Endodermal cell (in vitro differentiated cells): ENCODE measurements at regions not wholly inside any gene's neighbourhood (a gene's known extent, or its start where the extent isn't known, plus 50 kb on each side); places are given as distances from the start of the nearest gene placed in this dataset.

Experiments used
- DNase-seq: peaks from one replicate; pipeline ENCODE4 v3.0.0-alpha.2; 2017
- H3K27ac ChIP-seq: 2 replicates; pipeline ENCODE4 v1.5.1; 2013; ENCODE audit warnings: mild to moderate bottlenecking, low read depth, low read length, moderate library complexity
- H3K27me3 ChIP-seq: 2 replicates; pipeline ENCODE4 v1.6.1; 2013; ENCODE audit warnings: mild to moderate bottlenecking, low read length, moderate library complexity; ENCODE audit not compliant: insufficient read depth, control insufficient read depth, poor library complexity, severe bottlenecking
- H3K36me3 ChIP-seq: 2 replicates; pipeline ENCODE4 v1.7.0; 2013; ENCODE audit warnings: mild to moderate bottlenecking, low read length, moderate library complexity; ENCODE audit not compliant: control insufficient read depth, insufficient read depth
- H3K4me1 ChIP-seq: one replicate; pipeline ENCODE4 v1.7.0; 2013; ENCODE audit warnings: low read length; ENCODE audit not compliant: control insufficient read depth, insufficient read depth
- H3K4me3 ChIP-seq: 2 replicates; pipeline ENCODE4 v1.5.1; 2013; ENCODE audit warnings: mild to moderate bottlenecking, low read length, moderate library complexity
- H3K9ac ChIP-seq: 2 replicates; pipeline ENCODE4 v1.6.1; 2013; ENCODE audit warnings: mild to moderate bottlenecking, low read length, moderate library complexity; ENCODE audit not compliant: poor library complexity, severe bottlenecking; ENCODE audit errors: extremely low read depth
- H3K9me3 ChIP-seq: 2 replicates; pipeline ENCODE4 v1.6.1; 2013; ENCODE audit warnings: mild to moderate bottlenecking, low read length, moderate library complexity; ENCODE audit not compliant: control insufficient read depth
- H3K27ac Mint-ChIP-seq: 2 replicates; pipeline ENCODE4 v1.8.0; 2020; ENCODE audit warnings: mixed read lengths
- H3K27me3 Mint-ChIP-seq: 2 replicates; pipeline ENCODE4 v1.8.0; 2021; ENCODE audit warnings: mild to moderate bottlenecking, mixed read lengths; ENCODE audit not compliant: insufficient read depth
- H3K36me3 Mint-ChIP-seq: 2 replicates; pipeline ENCODE4 v1.8.0; 2020; ENCODE audit warnings: low read depth, mixed read lengths
- H3K4me1 Mint-ChIP-seq: 2 replicates; pipeline ENCODE4 v1.8.0; 2020; ENCODE audit warnings: mixed read lengths
- H3K4me3 Mint-ChIP-seq: 2 replicates; pipeline ENCODE4 v1.8.0; 2020; ENCODE audit warnings: mild to moderate bottlenecking, moderate library complexity, mixed read lengths
- H3K9me3 Mint-ChIP-seq: 2 replicates; pipeline ENCODE4 v1.8.0; 2020; ENCODE audit warnings: mild to moderate bottlenecking, mixed read lengths
- WGBS, 2 experiments: methylation state at CpG; one replicate each; pipeline versions ENCODE4 v1.1.5 to v1.1.7; 2013; ENCODE audit warnings: missing lambda C conversion rate in 2 of 2, mixed read lengths in 1 of 2; ENCODE audit not compliant: insufficient coverage in 1 of 2, insufficient read length in 1 of 2; 5-methylcytosine and 5-hydroxymethylcytosine counted together
- TF ChIP-seq, protein P1 (sequence below): fragments of 200-600 bp; sonication (generic); conservative IDR thresholded peaks from 2 replicates; pipeline ENCODE4 v1.5.0; 2021; ENCODE audit warnings: antibody characterized with exemption, mild to moderate bottlenecking

DNA sequence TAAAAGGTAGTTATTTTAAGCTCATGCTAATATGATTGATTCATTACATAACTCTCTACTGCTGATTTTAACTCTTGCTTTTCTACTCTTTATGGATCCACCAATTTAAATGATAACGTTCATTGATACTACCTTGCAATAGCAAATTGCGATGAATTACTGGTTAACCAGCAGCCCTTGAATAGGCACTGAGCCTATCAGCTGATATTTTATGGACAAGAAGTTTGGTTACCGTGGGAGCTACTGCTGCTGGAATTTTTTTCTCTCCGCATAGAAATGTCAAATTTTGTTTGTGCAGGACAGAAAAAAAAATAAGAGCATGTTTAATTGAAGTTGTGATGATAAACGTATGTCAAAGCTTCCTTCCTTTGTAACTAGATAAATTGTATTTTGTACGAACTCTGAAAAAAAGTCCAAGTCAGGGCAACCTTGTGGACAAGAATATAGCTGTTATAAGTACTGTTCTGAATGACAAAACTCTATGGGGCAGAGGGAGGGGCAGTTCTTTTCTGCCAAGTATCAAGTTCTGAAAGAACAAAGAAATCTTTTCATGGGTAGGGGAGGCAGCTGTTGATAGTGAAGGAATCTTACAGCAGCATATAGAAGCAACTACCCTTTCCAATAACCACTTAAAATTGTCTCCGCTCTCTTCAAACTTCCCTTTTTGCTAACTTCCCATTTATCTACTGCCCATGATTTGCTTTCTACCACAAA is 434.9 kb upstream of the PABPC4L start:
- Mint-ChIP-seq H3K27ac (peak overlapping the region; percentile 68), H3K27me3 (no peaks in the 10 kb centered on the region), H3K36me3 (no peaks in the 10 kb centered on the region), H3K4me1 (no peaks in the 10 kb centered on the region), H3K9me3 (no peaks in the 10 kb centered on the region), H3K4me3 (no peak overlapping the region)
- Histone ChIP-seq H3K27ac (peak overlapping the region; percentile 65), H3K4me3 (no peak overlapping the region), H3K9ac (no peak overlapping the region), H3K9me3 (no peaks in the 10 kb centered on the region), H3K27me3 (no peaks in the 10 kb centered on the region), H3K4me1 (no peaks in the 10 kb centered on the region), H3K36me3 (no peaks in the 10 kb centered on the region)
- TF ChIP-seq, protein P1, sequence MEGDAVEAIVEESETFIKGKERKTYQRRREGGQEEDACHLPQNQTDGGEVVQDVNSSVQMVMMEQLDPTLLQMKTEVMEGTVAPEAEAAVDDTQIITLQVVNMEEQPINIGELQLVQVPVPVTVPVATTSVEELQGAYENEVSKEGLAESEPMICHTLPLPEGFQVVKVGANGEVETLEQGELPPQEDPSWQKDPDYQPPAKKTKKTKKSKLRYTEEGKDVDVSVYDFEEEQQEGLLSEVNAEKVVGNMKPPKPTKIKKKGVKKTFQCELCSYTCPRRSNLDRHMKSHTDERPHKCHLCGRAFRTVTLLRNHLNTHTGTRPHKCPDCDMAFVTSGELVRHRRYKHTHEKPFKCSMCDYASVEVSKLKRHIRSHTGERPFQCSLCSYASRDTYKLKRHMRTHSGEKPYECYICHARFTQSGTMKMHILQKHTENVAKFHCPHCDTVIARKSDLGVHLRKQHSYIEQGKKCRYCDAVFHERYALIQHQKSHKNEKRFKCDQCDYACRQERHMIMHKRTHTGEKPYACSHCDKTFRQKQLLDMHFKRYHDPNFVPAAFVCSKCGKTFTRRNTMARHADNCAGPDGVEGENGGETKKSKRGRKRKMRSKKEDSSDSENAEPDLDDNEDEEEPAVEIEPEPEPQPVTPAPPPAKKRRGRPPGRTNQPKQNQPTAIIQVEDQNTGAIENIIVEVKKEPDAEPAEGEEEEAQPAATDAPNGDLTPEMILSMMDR: no peak
- no peak for DNase-seq
- WGBS, 2 experiments: 80 to 94% methylated on average over 5 to 7 of the region's 7 CpGs

DNA sequence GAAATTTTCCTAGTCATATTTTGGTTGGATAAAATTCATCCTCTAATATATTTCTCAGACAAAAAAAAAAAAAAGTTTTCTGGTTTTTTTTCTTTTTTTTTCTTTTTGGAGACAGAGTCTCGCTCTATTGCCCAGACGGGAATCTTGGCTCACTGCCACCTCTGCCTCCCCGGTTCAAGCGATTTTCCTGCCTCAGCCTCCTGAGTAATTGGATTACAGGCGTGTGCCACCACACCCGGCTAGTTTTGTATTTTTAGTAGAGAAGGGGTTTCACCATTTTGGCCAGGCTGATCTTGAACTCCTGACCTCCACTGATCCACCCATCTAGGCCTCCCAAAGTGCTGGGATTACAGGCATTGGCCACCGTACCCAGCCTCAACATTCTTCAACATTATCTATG is 432.7 kb upstream of the PABPC4L start:
- Histone ChIP-seq H3K4me1 (no peaks in the 10 kb centered on the region), H3K9me3 (no peaks in the 10 kb centered on the region), H3K27me3 (no peaks in the 10 kb centered on the region), H3K4me3 (no peak overlapping the region), H3K9ac (no peak overlapping the region), H3K36me3 (no peaks in the 10 kb centered on the region), H3K27ac (no peak overlapping the region)
- H3K27me3 Mint-ChIP-seq: no peaks in the 10 kb centered on the region
- H3K27ac Mint-ChIP-seq: no peak overlapping the region
- no peaks in the 10 kb centered on the region for H3K4me1 Mint-ChIP-seq
- no peaks in the 10 kb centered on the region for H3K36me3 Mint-ChIP-seq
- TF ChIP-seq, protein P1: no peak
- H3K9me3 Mint-ChIP-seq: peaks cover 3% of the 10 kb centered on the region
- 97 to 100% methylated on average over 3 to 6 of the region's 7 CpGs for WGBS, 2 experiments
- no peak overlapping the region for H3K4me3 Mint-ChIP-seq
- no peak for DNase-seq

GRCh38 chr4:134632056-134632455 is 430.5 kb upstream of the PABPC4L start:
- Histone ChIP-seq H3K4me1 (no peaks in the 10 kb centered on the region), H3K9ac (no peak overlapping the region), H3K36me3 (no peaks in the 10 kb centered on the region), H3K9me3 (no peaks in the 10 kb centered on the region), H3K27me3 (no peaks in the 10 kb centered on the region), H3K27ac (no peak overlapping the region), H3K4me3 (no peak overlapping the region)
- no peak overlapping the region for H3K27ac Mint-ChIP-seq
- TF ChIP-seq, protein P1: no peak
- peaks cover 3% of the 10 kb centered on the region for H3K9me3 Mint-ChIP-seq
- H3K4me3 Mint-ChIP-seq: no peak overlapping the region
- DNase-seq: no peak
- H3K4me1 Mint-ChIP-seq: no peaks in the 10 kb centered on the region
- H3K36me3 Mint-ChIP-seq: no peaks in the 10 kb centered on the region
- no peaks in the 10 kb centered on the region for H3K27me3 Mint-ChIP-seq
- WGBS, 2 experiments: 95 to 100% methylated on average over 1 of the region's 1 CpG
